Neural cell (in vitro differentiated cells): ENCODE measurements at regions not wholly inside any gene's neighbourhood (a gene's known extent, or its start where the extent isn't known, plus 50 kb on each side); places are given as distances from the start of the nearest gene placed in this dataset.

Source experiments
- H2AFZ ChIP-seq: fragments of 200-600, 300-800 bp; sonication (generic), shearing (Covaris generic); 2 replicates; pipeline ENCODE4 v1.6.0; 2014; ENCODE audit warnings: low read depth, mild to moderate bottlenecking, antibody characterized with exemption, low read length, moderate library complexity
- H3F3A ChIP-seq: fragments of 200-600 bp; shearing (Covaris generic); 2 replicates; pipeline ENCODE4 v1.6.1; 2016; ENCODE audit warnings: mild to moderate bottlenecking, moderate library complexity, mixed read lengths, antibody characterized with exemption, low read length; ENCODE audit not compliant: insufficient read depth, poor library complexity, severe bottlenecking
- H3K27ac ChIP-seq: fragments of 200-600, 300-800 bp; sonication (generic), shearing (Covaris generic); 2 replicates; pipeline ENCODE4 v1.5.1; 2014; ENCODE audit warnings: mild to moderate bottlenecking, low read length, moderate library complexity
- H3K27me3 ChIP-seq: fragments of 300-800, 200-600 bp; sonication (generic), shearing (Covaris generic); 2 replicates; pipeline ENCODE4 v1.6.0; 2014; ENCODE audit warnings: mild to moderate bottlenecking, low read depth, low read length, moderate library complexity; ENCODE audit not compliant: insufficient read depth
- H3K36me3 ChIP-seq: fragments of 300-800, 200-600 bp; sonication (generic), shearing (Covaris generic); 2 replicates; pipeline ENCODE4 v1.5.1; 2014; ENCODE audit warnings: mild to moderate bottlenecking, antibody characterized with exemption, low read length, moderate library complexity; ENCODE audit not compliant: insufficient read depth
- H3K4me2 ChIP-seq: fragments of 300-800, 200-600 bp; sonication (generic), shearing (Covaris generic); 2 replicates; pipeline ENCODE4 v1.6.0; 2014; ENCODE audit warnings: mild to moderate bottlenecking, low read length
- H3K4me3 ChIP-seq: fragments of 300-800, 200-600 bp; sonication (generic), shearing (Covaris generic); 2 replicates; pipeline ENCODE4 v1.5.1; 2014; ENCODE audit warnings: mild to moderate bottlenecking, low read length, moderate library complexity
- H3K79me2 ChIP-seq: fragments of 200-600 bp; shearing (Covaris generic); replicated peaks from 2 replicates; pipeline ENCODE4 v1.6.0; 2014; ENCODE audit warnings: mild to moderate bottlenecking, low read length, moderate library complexity; ENCODE audit not compliant: insufficient read depth
- H3K9ac ChIP-seq: fragments of 300-800, 200-600 bp; sonication (generic), shearing (Covaris generic); 2 replicates; pipeline ENCODE4 v1.6.1; 2016; ENCODE audit warnings: mild to moderate bottlenecking, low read length, mixed read lengths
- H3K9me2 ChIP-seq: fragments of 200-600 bp; shearing (Covaris generic); 2 replicates; pipeline ENCODE4 v1.6.1; 2016; ENCODE audit warnings: mild to moderate bottlenecking, low read length, mixed read lengths; ENCODE audit not compliant: insufficient read depth
- H3K9me3 ChIP-seq: fragments of 200-600, 300-800 bp; sonication (generic), shearing (Covaris generic); 2 replicates; pipeline ENCODE4 v1.6.1; 2016; ENCODE audit warnings: mild to moderate bottlenecking, mixed run types, low read length, moderate library complexity, mixed read lengths
- H4K20me1 ChIP-seq: fragments of 200-600 bp; shearing (Covaris generic); 2 replicates; pipeline ENCODE4 v1.6.1; 2016; ENCODE audit warnings: mild to moderate bottlenecking, mixed run types; ENCODE audit not compliant: insufficient read depth
- EP300 ChIP-seq: fragments of 450-650 bp; conservative IDR thresholded peaks from 2 replicates; pipeline ENCODE4 v1.6.1; 2014; ENCODE audit warnings: antibody characterized with exemption, mild to moderate bottlenecking, moderate library complexity; ENCODE audit not compliant: poor library complexity, severe bottlenecking
- EZH2 ChIP-seq: fragments of 200-600, 300-800 bp; shearing (Covaris generic), sonication (generic); IDR thresholded peaks from 2 replicates; pipeline ENCODE4 v1.6.1; 2014; ENCODE audit warnings: antibody characterized with exemption, low read length, borderline replicate concordance, mild to moderate bottlenecking; ENCODE audit not compliant: insufficient read depth, poor library complexity, severe bottlenecking
- MXI1 ChIP-seq: fragments of 450-650 bp; conservative IDR thresholded peaks from 2 replicates; pipeline ENCODE4 v1.6.1; 2014; ENCODE audit warnings: antibody characterized with exemption, mild to moderate bottlenecking; ENCODE audit not compliant: poor library complexity, severe bottlenecking
- POLR2AphosphoS5 ChIP-seq: IDR thresholded peaks from 2 replicates; pipeline ENCODE4 v1.6.1; 2012
- RAD21 ChIP-seq: fragments of 450-650 bp; conservative IDR thresholded peaks from 2 replicates; pipeline ENCODE4 v1.6.1; 2014; ENCODE audit warnings: antibody characterized with exemption, mild to moderate bottlenecking, moderate library complexity
- SMC3 ChIP-seq: fragments of 450-650 bp; conservative IDR thresholded peaks from 2 replicates; pipeline ENCODE4 v1.6.1; 2014; ENCODE audit warnings: antibody characterized with exemption, mild to moderate bottlenecking, moderate library complexity; ENCODE audit not compliant: poor library complexity
- TAF1 ChIP-seq: IDR thresholded peaks from 2 replicates; pipeline ENCODE4 v1.6.1; 2012; ENCODE audit warnings: low read depth
- TF ChIP-seq, protein P1 (sequence below): IDR thresholded peaks from 2 replicates; pipeline ENCODE4 v1.6.1; 2012; ENCODE audit warnings: borderline replicate concordance
- TF ChIP-seq, protein P2 (sequence below): fragments of 450-650 bp; IDR thresholded peaks from 2 replicates; pipeline ENCODE4 v1.5.1; 2014; ENCODE audit warnings: antibody characterized with exemption, mild to moderate bottlenecking, moderate library complexity; ENCODE audit not compliant: poor library complexity, severe bottlenecking

DNA sequence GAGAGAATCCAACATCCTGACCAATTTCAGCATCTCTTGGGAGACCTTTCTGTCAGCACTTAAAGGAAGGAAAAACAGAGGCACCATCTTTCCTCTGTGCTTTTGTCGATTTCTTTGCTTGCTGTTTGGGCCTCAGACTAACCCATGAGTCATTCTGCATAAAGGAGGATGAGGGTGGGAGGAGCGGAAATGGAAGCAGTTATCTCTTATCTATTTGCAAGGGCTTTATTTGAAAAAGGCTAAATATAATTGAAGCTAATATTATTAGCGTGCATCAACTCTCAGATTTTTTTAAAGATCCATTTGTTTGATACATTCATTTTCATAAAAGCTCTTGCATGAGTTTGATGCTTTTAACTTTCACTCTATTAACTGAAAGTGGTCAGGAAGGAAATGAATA is 72.9 kb downstream of the ZNF622 start:
- H3K9me2 ChIP-seq: no peaks in the 10 kb centered on the region
- H3K27ac ChIP-seq: no peak overlapping the region
- no peaks in the 10 kb centered on the region for H3K27me3 ChIP-seq
- H3K9me3 ChIP-seq: no peaks in the 10 kb centered on the region
- TF ChIP-seq, protein P1, sequence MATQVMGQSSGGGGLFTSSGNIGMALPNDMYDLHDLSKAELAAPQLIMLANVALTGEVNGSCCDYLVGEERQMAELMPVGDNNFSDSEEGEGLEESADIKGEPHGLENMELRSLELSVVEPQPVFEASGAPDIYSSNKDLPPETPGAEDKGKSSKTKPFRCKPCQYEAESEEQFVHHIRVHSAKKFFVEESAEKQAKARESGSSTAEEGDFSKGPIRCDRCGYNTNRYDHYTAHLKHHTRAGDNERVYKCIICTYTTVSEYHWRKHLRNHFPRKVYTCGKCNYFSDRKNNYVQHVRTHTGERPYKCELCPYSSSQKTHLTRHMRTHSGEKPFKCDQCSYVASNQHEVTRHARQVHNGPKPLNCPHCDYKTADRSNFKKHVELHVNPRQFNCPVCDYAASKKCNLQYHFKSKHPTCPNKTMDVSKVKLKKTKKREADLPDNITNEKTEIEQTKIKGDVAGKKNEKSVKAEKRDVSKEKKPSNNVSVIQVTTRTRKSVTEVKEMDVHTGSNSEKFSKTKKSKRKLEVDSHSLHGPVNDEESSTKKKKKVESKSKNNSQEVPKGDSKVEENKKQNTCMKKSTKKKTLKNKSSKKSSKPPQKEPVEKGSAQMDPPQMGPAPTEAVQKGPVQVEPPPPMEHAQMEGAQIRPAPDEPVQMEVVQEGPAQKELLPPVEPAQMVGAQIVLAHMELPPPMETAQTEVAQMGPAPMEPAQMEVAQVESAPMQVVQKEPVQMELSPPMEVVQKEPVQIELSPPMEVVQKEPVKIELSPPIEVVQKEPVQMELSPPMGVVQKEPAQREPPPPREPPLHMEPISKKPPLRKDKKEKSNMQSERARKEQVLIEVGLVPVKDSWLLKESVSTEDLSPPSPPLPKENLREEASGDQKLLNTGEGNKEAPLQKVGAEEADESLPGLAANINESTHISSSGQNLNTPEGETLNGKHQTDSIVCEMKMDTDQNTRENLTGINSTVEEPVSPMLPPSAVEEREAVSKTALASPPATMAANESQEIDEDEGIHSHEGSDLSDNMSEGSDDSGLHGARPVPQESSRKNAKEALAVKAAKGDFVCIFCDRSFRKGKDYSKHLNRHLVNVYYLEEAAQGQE: no peak
- no peak for TF ChIP-seq TAF1
- TF ChIP-seq, protein P2, sequence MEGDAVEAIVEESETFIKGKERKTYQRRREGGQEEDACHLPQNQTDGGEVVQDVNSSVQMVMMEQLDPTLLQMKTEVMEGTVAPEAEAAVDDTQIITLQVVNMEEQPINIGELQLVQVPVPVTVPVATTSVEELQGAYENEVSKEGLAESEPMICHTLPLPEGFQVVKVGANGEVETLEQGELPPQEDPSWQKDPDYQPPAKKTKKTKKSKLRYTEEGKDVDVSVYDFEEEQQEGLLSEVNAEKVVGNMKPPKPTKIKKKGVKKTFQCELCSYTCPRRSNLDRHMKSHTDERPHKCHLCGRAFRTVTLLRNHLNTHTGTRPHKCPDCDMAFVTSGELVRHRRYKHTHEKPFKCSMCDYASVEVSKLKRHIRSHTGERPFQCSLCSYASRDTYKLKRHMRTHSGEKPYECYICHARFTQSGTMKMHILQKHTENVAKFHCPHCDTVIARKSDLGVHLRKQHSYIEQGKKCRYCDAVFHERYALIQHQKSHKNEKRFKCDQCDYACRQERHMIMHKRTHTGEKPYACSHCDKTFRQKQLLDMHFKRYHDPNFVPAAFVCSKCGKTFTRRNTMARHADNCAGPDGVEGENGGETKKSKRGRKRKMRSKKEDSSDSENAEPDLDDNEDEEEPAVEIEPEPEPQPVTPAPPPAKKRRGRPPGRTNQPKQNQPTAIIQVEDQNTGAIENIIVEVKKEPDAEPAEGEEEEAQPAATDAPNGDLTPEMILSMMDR: no peak
- no peak for TF ChIP-seq POLR2AphosphoS5
- TF ChIP-seq RAD21: no peak
- TF ChIP-seq EZH2: no peak
- no peak for TF ChIP-seq SMC3
- no peak for TF ChIP-seq EP300
- TF ChIP-seq MXI1: no peak
- no peak overlapping the region for H3K4me2 ChIP-seq
- H3K36me3 ChIP-seq: no peaks in the 10 kb centered on the region
- no peak overlapping the region for H3K9ac ChIP-seq
- H3K79me2 ChIP-seq: no peaks in the 10 kb centered on the region
- H3K4me3 ChIP-seq: no peak overlapping the region
- H3F3A ChIP-seq: no peaks in the 10 kb centered on the region
- no peaks in the 10 kb centered on the region for H4K20me1 ChIP-seq
- no peak overlapping the region for H2AFZ ChIP-seq

DNA sequence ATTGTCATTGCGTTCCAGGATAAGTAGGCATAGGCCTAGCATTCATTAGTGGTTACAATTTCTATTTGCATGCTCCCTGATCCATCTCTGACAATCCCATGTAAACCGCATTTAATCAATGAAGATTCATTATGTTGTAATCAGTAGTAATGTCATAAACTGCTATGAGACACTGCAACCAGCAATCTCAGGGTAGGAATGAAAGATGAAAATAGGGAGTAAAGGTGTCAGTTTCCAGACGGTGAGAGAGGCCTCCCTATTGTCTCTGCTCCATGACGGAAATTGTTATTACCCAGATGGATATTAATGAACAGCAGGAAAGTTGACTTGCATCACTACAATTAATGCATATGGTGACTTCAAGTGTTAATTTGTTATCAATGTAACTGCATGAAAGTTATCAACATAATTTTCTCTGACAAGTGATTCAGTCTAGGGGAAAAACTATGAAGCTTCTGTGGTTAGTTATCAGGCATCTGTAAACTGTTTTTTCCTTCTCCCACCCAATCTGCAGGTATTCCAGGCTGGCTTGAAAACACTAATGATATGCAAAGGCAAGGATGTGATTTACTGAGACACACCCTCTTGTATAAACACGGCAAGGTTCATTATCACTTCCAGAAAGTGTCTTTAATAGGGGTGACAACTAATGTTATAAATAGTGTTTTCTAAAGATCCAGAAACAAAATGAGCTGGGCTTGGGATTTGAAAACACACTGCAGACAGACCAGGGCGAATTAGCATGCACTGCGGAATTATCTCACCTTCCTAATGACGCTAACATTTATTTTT is 73.5 kb downstream of the ZNF622 start:
- H3K4me3 ChIP-seq: no peak overlapping the region
- H2AFZ ChIP-seq: no peak overlapping the region
- no peak for TF ChIP-seq EZH2
- TF ChIP-seq EP300: no peak
- TF ChIP-seq POLR2AphosphoS5: no peak
- H3K9ac ChIP-seq: no peak overlapping the region
- no peaks in the 10 kb centered on the region for H3F3A ChIP-seq
- no peak overlapping the region for H3K27ac ChIP-seq
- no peaks in the 10 kb centered on the region for H4K20me1 ChIP-seq
- no peaks in the 10 kb centered on the region for H3K79me2 ChIP-seq
- H3K4me2 ChIP-seq: no peak overlapping the region
- H3K9me2 ChIP-seq: no peaks in the 10 kb centered on the region
- H3K27me3 ChIP-seq: no peaks in the 10 kb centered on the region
- no peaks in the 10 kb centered on the region for H3K36me3 ChIP-seq
- H3K9me3 ChIP-seq: no peaks in the 10 kb centered on the region
